CD14-positive monocyte (primary cell): ENCODE measurements at regions not wholly inside any gene's neighbourhood (a gene's known extent, or its start where the extent isn't known, plus 50 kb on each side); places are given as distances from the start of the nearest gene placed in this dataset.

Experiments used
- DNase-seq, 3 donors: peaks; one replicate each; pipeline ENCODE4 v3.0.0-alpha.2; 2011 to 2022
- H2AFZ ChIP-seq: 2 replicates; pipeline ENCODE4 v1.6.0; 2012; ENCODE audit warnings: mild to moderate bottlenecking, low read depth, low read length, inconsistent platforms; ENCODE audit not compliant: insufficient read depth, poor library complexity, severe bottlenecking
- H3K27ac ChIP-seq, 2 donors: 1 replicate in 1 of 2; 2 replicates in 1 of 2; pipeline ENCODE4 v1.5.1; 2012 to 2013; ENCODE audit warnings: low read length in 2 of 2, control low read depth in 1 of 2, inconsistent platforms in 1 of 2, low read depth in 1 of 2, mild to moderate bottlenecking in 1 of 2
- H3K27me3 ChIP-seq, 2 donors: one replicate each; pipeline versions ENCODE4 v1.6.0 to v1.6.1; 2011 to 2013; ENCODE audit warnings: low read length in 2 of 2; ENCODE audit not compliant: control insufficient read depth in 2 of 2, insufficient read depth in 2 of 2
- H3K36me3 ChIP-seq, 2 donors: replicated peaks in 1 of 2; 1 replicate in 1 of 2; 2 replicates in 1 of 2; pipeline versions ENCODE4 v1.5.1 to v1.6.1; 2012 to 2013; ENCODE audit warnings: low read length in 2 of 2, control low read depth in 1 of 2, inconsistent platforms in 1 of 2, mild to moderate bottlenecking in 1 of 2; ENCODE audit not compliant: insufficient read depth in 2 of 2, control insufficient read depth in 1 of 2
- H3K4me1 ChIP-seq, 2 donors: 1 replicate in 1 of 2; 2 replicates in 1 of 2; pipeline versions ENCODE4 v1.5.1 to v1.6.1; 2012 to 2013; ENCODE audit warnings: low read length in 2 of 2, control low read depth in 1 of 2, inconsistent platforms in 1 of 2, mild to moderate bottlenecking in 1 of 2, moderate library complexity in 1 of 2; ENCODE audit not compliant: insufficient read depth in 2 of 2, control insufficient read depth in 1 of 2
- H3K4me2 ChIP-seq: replicated peaks from 2 replicates; pipeline ENCODE3; 2012; ENCODE audit warnings: low read length, moderate library complexity, mild to moderate bottlenecking; ENCODE audit not compliant: poor library complexity, severe bottlenecking; ENCODE audit errors: extremely low read depth
- H3K4me3 ChIP-seq, 3 experiments: fragments of 200-600 bp in 1 of 3; sonication (generic) in 1 of 3; replicated peaks in 1 of 3; 1 replicate in 2 of 3; 2 replicates in 1 of 3; pipeline ENCODE4 v1.5.1; 2011 to 2013; ENCODE audit warnings: low read length in 3 of 3, mild to moderate bottlenecking in 3 of 3, control low read depth in 2 of 3, low read depth in 2 of 3, inconsistent platforms in 1 of 3, moderate library complexity in 1 of 3
- H3K79me2 ChIP-seq: 2 replicates; pipeline ENCODE4 v1.6.0; 2012; ENCODE audit warnings: mild to moderate bottlenecking, control low read depth, inconsistent platforms, low read length, moderate library complexity; ENCODE audit not compliant: insufficient read depth
- H3K9ac ChIP-seq: 2 replicates; pipeline ENCODE4 v1.6.0; 2017; ENCODE audit warnings: low read length, mild to moderate bottlenecking; ENCODE audit not compliant: insufficient read depth, poor library complexity, severe bottlenecking
- H3K9me3 ChIP-seq, 2 donors: replicated peaks in 1 of 2; 1 replicate in 1 of 2; 2 replicates in 1 of 2; pipeline versions ENCODE4 v1.5.1 to v1.6.1; 2012 to 2013; ENCODE audit warnings: low read length in 2 of 2, control low read depth in 1 of 2; ENCODE audit not compliant: control insufficient read depth in 1 of 2, insufficient read depth in 1 of 2
- H4K20me1 ChIP-seq: 2 replicates; pipeline ENCODE4 v1.6.0; 2012; ENCODE audit warnings: mild to moderate bottlenecking, low read length, control low read depth, moderate library complexity; ENCODE audit not compliant: insufficient read depth
- H3K27ac Mint-ChIP-seq, 7 donors: one replicate each; pipeline ENCODE4 v1.8.0; 2020; ENCODE audit warnings: mild to moderate bottlenecking in 7 of 7, mixed read lengths in 7 of 7, moderate library complexity in 6 of 7, inconsistent platforms in 2 of 7
- H3K27me3 Mint-ChIP-seq, 3 donors: one replicate each; pipeline ENCODE4 v1.8.0; 2021 to 2022; ENCODE audit warnings: low read depth in 3 of 3, mild to moderate bottlenecking in 3 of 3, mixed read lengths in 3 of 3, moderate library complexity in 3 of 3, inconsistent platforms in 1 of 3
- H3K36me3 Mint-ChIP-seq, 2 donors: one replicate each; pipeline ENCODE4 v1.8.0; 2020; ENCODE audit warnings: mixed read lengths in 2 of 2, inconsistent platforms in 1 of 2, mild to moderate bottlenecking in 1 of 2
- H3K4me1 Mint-ChIP-seq: one replicate; pipeline ENCODE4 v1.8.0; 2020; ENCODE audit warnings: mild to moderate bottlenecking, mixed read lengths
- H3K4me3 Mint-ChIP-seq, 2 donors: one replicate each; pipeline ENCODE4 v1.8.0; 2020; ENCODE audit warnings: mild to moderate bottlenecking in 2 of 2, mixed read lengths in 2 of 2, moderate library complexity in 1 of 2
- H3K9me3 Mint-ChIP-seq, 7 donors: one replicate each; pipeline ENCODE4 v1.8.0; 2020 to 2022; ENCODE audit warnings: mixed read lengths in 7 of 7, mild to moderate bottlenecking in 6 of 7, moderate library complexity in 6 of 7, inconsistent platforms in 2 of 7
- CTCF ChIP-seq: fragments of 200-600 bp; IDR thresholded peaks from one replicate; pipeline ENCODE4 v1.8.0; 2022; ENCODE audit warnings: antibody characterized with exemption, mild to moderate bottlenecking
- WGBS: methylation state at CpG from one replicate; pipeline ENCODE4 v1.1.5; 2013; ENCODE audit warnings: missing lambda C conversion rate; ENCODE audit not compliant: insufficient coverage; 5-methylcytosine and 5-hydroxymethylcytosine counted together
- intact Hi-C, 2 donors: fragments of 100-400 bp; cut with micrococcal nuclease; formaldehyde crosslinking; loops; one replicate each; pipeline versions ENCODE4 v1.15.0 to v1.15.1; 2023

GRCh38 chr3:99269606-99270351 is 368.3 kb upstream of the DCBLD2 start:
- H3K27ac Mint-ChIP-seq: no peak overlapping the region
- no peak overlapping the region for H3K4me2 ChIP-seq
- no peaks in the 10 kb centered on the region for H3K4me1 Mint-ChIP-seq
- no peak overlapping the region for H3K27ac ChIP-seq
- TF ChIP-seq CTCF: no peak
- no peaks in the 10 kb centered on the region for H3K4me1 ChIP-seq
- intact Hi-C loops: no loop called here
- no peak overlapping the region for H2AFZ ChIP-seq
- H3K27me3 ChIP-seq: no peaks in the 10 kb centered on the region
- no peak for DNase-seq
- H3K36me3 ChIP-seq: no peaks in the 10 kb centered on the region
- no peaks in the 10 kb centered on the region for H3K9me3 ChIP-seq
- H3K4me3 Mint-ChIP-seq: no peak overlapping the region
- H4K20me1 ChIP-seq: no peaks in the 10 kb centered on the region
- no peaks in the 10 kb centered on the region for H3K27me3 Mint-ChIP-seq
- H3K79me2 ChIP-seq: no peaks in the 10 kb centered on the region
- no peaks in the 10 kb centered on the region for H3K36me3 Mint-ChIP-seq
- no peak overlapping the region for H3K4me3 ChIP-seq
- H3K9ac ChIP-seq: no peak overlapping the region
- H3K9me3 Mint-ChIP-seq: peaks cover 0 to 3% (median 0%) of the 10 kb centered on the region in 7 donors
- 85% methylated on average over 5 of the region's 9 CpGs for WGBS

GRCh38 chr3:99256788-99257187 is 355.3 kb upstream of the DCBLD2 start:
- H3K4me2 ChIP-seq: no peak overlapping the region
- no peak overlapping the region for H3K27ac ChIP-seq
- no peaks in the 10 kb centered on the region for H3K27me3 ChIP-seq
- Mint-ChIP-seq H3K4me1 (no peaks in the 10 kb centered on the region), H3K9me3 (peaks cover 3 to 27% (median 5%) of the 10 kb centered on the region in 7 donors), H3K27me3 (no peaks in the 10 kb centered on the region), H3K36me3 (no peaks in the 10 kb centered on the region), H3K27ac (no peak overlapping the region), H3K4me3 (no peak overlapping the region)
- H4K20me1 ChIP-seq: no peaks in the 10 kb centered on the region
- H3K4me1 ChIP-seq: no peaks in the 10 kb centered on the region
- WGBS: no CpG with 5 or more reads among the region's 3 CpGs
- no peaks in the 10 kb centered on the region for H3K36me3 ChIP-seq
- intact Hi-C loops: no loop called here
- H3K9ac ChIP-seq: no peak overlapping the region
- no peak for TF ChIP-seq CTCF
- H3K9me3 ChIP-seq: peaks cover 11 to 14% of the 10 kb centered on the region in 2 donors
- no peak for DNase-seq
- no peaks in the 10 kb centered on the region for H3K79me2 ChIP-seq
- H3K4me3 ChIP-seq: no peak overlapping the region
- no peak overlapping the region for H2AFZ ChIP-seq
